GM23248 (cell line): ENCODE measurements at regions not wholly inside any gene's neighbourhood (a gene's known extent, or its start where the extent isn't known, plus 50 kb on each side); places are given as distances from the start of the nearest gene placed in this dataset.

Experiments used
- EZH2 ChIP-seq: fragments of 200-600 bp; sonication (generic); IDR thresholded peaks from 2 replicates; pipeline ENCODE4 v1.6.1; 2018; ENCODE audit warnings: antibody characterized with exemption, mild to moderate bottlenecking; ENCODE audit not compliant: insufficient read depth, poor library complexity, severe bottlenecking
- EZH2phosphoT487 ChIP-seq: fragments of 200-600 bp; sonication (generic); IDR thresholded peaks from 2 replicates; pipeline ENCODE4 v1.6.1; 2018; ENCODE audit warnings: antibody characterized with exemption, moderate library complexity, mild to moderate bottlenecking, low read depth; ENCODE audit not compliant: insufficient read depth

GRCh38 chr14:71482671-71483070 lies 449.6 kb upstream of the RGS6 start:
- TF ChIP-seq EZH2 (no peak), EZH2phosphoT487 (no peak)
